Tibial artery (tissue), 4 donors: ENCODE measurements at regions not wholly inside any gene's neighbourhood (a gene's known extent, or its start where the extent isn't known, plus 50 kb on each side); places are given as distances from the start of the nearest gene placed in this dataset.

Source experiments
- DNase-seq, 2 donors: peaks; one replicate each; pipeline ENCODE4 v3.0.0-alpha.2; 2019
- H3K27ac ChIP-seq, 2 donors: fragments of 200-600 bp; sonication (generic) in 1 of 2; 1 replicate in 1 of 2; 2 replicates in 1 of 2; pipeline ENCODE4 v1.5.1; 2018 to 2019; ENCODE audit warnings: mild to moderate bottlenecking in 1 of 2
- H3K27me3 ChIP-seq, 2 donors: fragments of 200-600 bp; sonication (generic) in 1 of 2; one replicate each; pipeline versions ENCODE4 v1.5.1 to v1.6.0; 2016 to 2019
- H3K36me3 ChIP-seq, 3 donors: fragments of 200-600 bp; sonication (generic) in 2 of 3; one replicate each; pipeline ENCODE4 v1.5.1; 2016 to 2019; ENCODE audit warnings: mild to moderate bottlenecking in 2 of 3
- H3K4me1 ChIP-seq, 4 donors: fragments of 200-600 bp; sonication (generic) in 2 of 4; 1 replicate in 3 of 4; 2 replicates in 1 of 4; pipeline ENCODE4 v1.5.1; 2016 to 2019
- H3K4me3 ChIP-seq, 2 donors: fragments of 200-600 bp; sonication (generic) in 1 of 2; 1 replicate in 1 of 2; 2 replicates in 1 of 2; pipeline ENCODE4 v1.5.1; 2018 to 2019; ENCODE audit warnings: mild to moderate bottlenecking in 2 of 2
- H3K9me3 ChIP-seq, 3 donors: fragments of 200-600 bp; sonication (generic) in 1 of 3; one replicate each; pipeline ENCODE4 v1.5.1; 2016 to 2019
- CTCF ChIP-seq, 2 experiments: fragments of 200-600 bp in 1 of 2; fragments of 450-650 bp in 1 of 2; IDR thresholded peaks; one replicate each; pipeline ENCODE4 v1.5.1; 2017 to 2019; ENCODE audit warnings: antibody characterized with exemption in 2 of 2, mild to moderate bottlenecking in 1 of 2, moderate library complexity in 1 of 2
- intact Hi-C: fragments of 100-400 bp; cut with DNase I; formaldehyde crosslinking; loops from one replicate; pipeline ENCODE4 v1.15.0; 2023; ENCODE audit warnings: low total_unique reads

GRCh38 chr20:39292193-39292736, 330.1 kb downstream of the DHX35 start:
- no peak overlapping the region for H3K4me3 ChIP-seq
- TF ChIP-seq CTCF (IDR thresholded peaks at IDR 0.05) = no peak
- no peaks in the 10 kb centered on the region for H3K4me1 ChIP-seq
- no peaks in the 10 kb centered on the region for H3K36me3 ChIP-seq
- no peak overlapping the region for H3K27ac ChIP-seq
- intact Hi-C loops = no loop called here
- H3K9me3 ChIP-seq = no peaks in the 10 kb centered on the region
- no peaks in the 10 kb centered on the region for H3K27me3 ChIP-seq
- no peak for DNase-seq

GRCh38 chr20:39291301-39291700, 329.2 kb downstream of the DHX35 start:
- no peaks in the 10 kb centered on the region for H3K27me3 ChIP-seq
- TF ChIP-seq CTCF (IDR thresholded peaks at IDR 0.05) = no peak
- DNase-seq = no peak
- no peak overlapping the region for H3K27ac ChIP-seq
- H3K36me3 ChIP-seq = no peaks in the 10 kb centered on the region
- no peak overlapping the region for H3K4me3 ChIP-seq
- intact Hi-C loops = no loop called here
- no peaks in the 10 kb centered on the region for H3K9me3 ChIP-seq
- H3K4me1 ChIP-seq = no peaks in the 10 kb centered on the region

- no peak for TF ChIP-seq CTCF (IDR thresholded peaks at IDR 0.05)
- Histone ChIP-seq H3K27me3 (no peaks in the 10 kb centered on the region), H3K4me1 (no peaks in the 10 kb centered on the region), H3K27ac (no peak overlapping the region), H3K36me3 (no peaks in the 10 kb centered on the region), H3K9me3 (no peaks in the 10 kb centered on the region), H3K4me3 (no peak overlapping the region)
- intact Hi-C loops = no loop called here
- no peak for DNase-seq
Measured at GRCh38 chr20:39290575-39290974, 328.4 kb downstream of the DHX35 start.

- no peaks in the 10 kb centered on the region for H3K9me3 ChIP-seq
- DNase-seq = no peak
- H3K27me3 ChIP-seq = no peaks in the 10 kb centered on the region
- H3K4me3 ChIP-seq = no peak overlapping the region
- TF ChIP-seq CTCF (IDR thresholded peaks at IDR 0.05) = no peak
- H3K4me1 ChIP-seq = no peaks in the 10 kb centered on the region
- no peaks in the 10 kb centered on the region for H3K36me3 ChIP-seq
- intact Hi-C loops = no loop called here
- H3K27ac ChIP-seq = no peak overlapping the region
Measured at GRCh38 chr20:39289831-39290230, 327.7 kb downstream of the DHX35 start.

GRCh38 chr20:39289316-39289715, 327.2 kb downstream of the DHX35 start:
- Histone ChIP-seq H3K4me3 (no peak overlapping the region), H3K27ac (no peak overlapping the region), H3K36me3 (no peaks in the 10 kb centered on the region), H3K4me1 (no peaks in the 10 kb centered on the region), H3K9me3 (no peaks in the 10 kb centered on the region), H3K27me3 (no peaks in the 10 kb centered on the region)
- DNase-seq = no peak
- intact Hi-C loops = no loop called here
- no peak for TF ChIP-seq CTCF (IDR thresholded peaks at IDR 0.05)

- intact Hi-C loops = no loop called here
- no peak for TF ChIP-seq CTCF (IDR thresholded peaks at IDR 0.05)
- Histone ChIP-seq H3K27me3 (peaks cover 0 to 9% of the 10 kb centered on the region in 2 donors), H3K4me3 (no peak overlapping the region), H3K9me3 (no peaks in the 10 kb centered on the region), H3K4me1 (no peaks in the 10 kb centered on the region), H3K27ac (no peak overlapping the region), H3K36me3 (no peaks in the 10 kb centered on the region)
- no peak for DNase-seq
Measured at GRCh38 chr20:39283464-39283863, 321.3 kb downstream of the DHX35 start.
